ENCODE measurements at regions not wholly inside any gene's neighbourhood (a gene's known extent, or its start where the extent isn't known, plus 50 kb on each side); places are given as distances from the start of the nearest gene placed in this dataset.

GRCh38 chr18:68454511-68455228 is 260.2 kb downstream of the TMX3 start:
- TF ChIP-seq EZH2phosphoT487 (IDR thresholded peaks at IDR 0.05; ENCODE audit: borderline replicate concordance) = no peak
- TF ChIP-seq, protein P1, sequence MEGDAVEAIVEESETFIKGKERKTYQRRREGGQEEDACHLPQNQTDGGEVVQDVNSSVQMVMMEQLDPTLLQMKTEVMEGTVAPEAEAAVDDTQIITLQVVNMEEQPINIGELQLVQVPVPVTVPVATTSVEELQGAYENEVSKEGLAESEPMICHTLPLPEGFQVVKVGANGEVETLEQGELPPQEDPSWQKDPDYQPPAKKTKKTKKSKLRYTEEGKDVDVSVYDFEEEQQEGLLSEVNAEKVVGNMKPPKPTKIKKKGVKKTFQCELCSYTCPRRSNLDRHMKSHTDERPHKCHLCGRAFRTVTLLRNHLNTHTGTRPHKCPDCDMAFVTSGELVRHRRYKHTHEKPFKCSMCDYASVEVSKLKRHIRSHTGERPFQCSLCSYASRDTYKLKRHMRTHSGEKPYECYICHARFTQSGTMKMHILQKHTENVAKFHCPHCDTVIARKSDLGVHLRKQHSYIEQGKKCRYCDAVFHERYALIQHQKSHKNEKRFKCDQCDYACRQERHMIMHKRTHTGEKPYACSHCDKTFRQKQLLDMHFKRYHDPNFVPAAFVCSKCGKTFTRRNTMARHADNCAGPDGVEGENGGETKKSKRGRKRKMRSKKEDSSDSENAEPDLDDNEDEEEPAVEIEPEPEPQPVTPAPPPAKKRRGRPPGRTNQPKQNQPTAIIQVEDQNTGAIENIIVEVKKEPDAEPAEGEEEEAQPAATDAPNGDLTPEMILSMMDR (conservative IDR thresholded peaks at IDR 0.05; ENCODE audit: low read length) = no peak
